ENCODE measurements at regions not wholly inside any gene's neighbourhood (a gene's known extent, or its start where the extent isn't known, plus 50 kb on each side); places are given as distances from the start of the nearest gene placed in this dataset.

DNA sequence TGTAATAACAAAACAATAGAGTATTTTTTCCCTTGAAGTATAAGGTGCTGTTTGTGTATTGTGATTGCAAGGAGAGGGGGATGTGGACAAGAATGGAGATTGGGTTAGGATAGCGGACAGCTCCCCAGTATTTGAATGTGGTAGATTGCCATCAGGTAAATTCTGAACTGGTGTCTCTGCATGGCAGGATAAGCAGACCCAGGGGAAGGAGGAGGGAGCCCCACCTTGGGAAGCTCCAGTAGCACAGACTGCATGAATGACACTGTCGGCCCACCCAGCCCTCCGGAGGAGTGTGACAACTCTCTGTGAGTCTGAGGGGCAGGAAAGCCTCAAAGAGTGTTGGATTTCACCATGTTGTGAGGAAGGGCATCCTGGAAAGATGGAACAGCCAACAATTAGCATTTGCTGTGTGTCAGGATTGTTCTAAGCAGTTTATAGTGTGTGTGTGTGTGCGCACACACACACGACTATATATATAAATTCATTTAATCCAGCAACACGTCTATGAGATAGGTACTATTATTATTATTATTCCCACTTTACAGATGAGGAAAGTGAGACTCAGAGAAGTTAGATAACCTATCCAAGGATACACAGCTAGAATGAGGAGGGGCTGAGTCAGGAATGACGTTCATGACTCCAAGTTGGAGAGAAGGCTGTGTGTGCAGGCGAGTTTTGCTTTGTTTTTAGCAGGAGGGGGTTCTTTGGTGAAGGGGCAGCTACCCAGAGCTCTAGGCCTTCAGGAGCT, 63.4 kb upstream of the LCTL start:
- DNase-seq (ENCODE audit: low spot score in 2 of 2), result no peak
- Histone ChIP-seq H3K36me3 (no peaks in the 10 kb centered on the region), H3K9me3 (no peaks in the 10 kb centered on the region), H3K4me3 (no peak overlapping the region), H3K27ac (no peak overlapping the region), H3K4me1 (no peaks in the 10 kb centered on the region), H3K27me3 (no peaks in the 10 kb centered on the region)
- 93% methylated on average over 8 of the region's 8 CpGs for WGBS
- TF ChIP-seq POLR2AphosphoS5 (IDR thresholded peaks at IDR 0.05) (no peak), EP300 (IDR thresholded peaks at IDR 0.05) (no peak), POLR2A (IDR thresholded peaks at IDR 0.05) (no peak)
- TF ChIP-seq, protein P1, sequence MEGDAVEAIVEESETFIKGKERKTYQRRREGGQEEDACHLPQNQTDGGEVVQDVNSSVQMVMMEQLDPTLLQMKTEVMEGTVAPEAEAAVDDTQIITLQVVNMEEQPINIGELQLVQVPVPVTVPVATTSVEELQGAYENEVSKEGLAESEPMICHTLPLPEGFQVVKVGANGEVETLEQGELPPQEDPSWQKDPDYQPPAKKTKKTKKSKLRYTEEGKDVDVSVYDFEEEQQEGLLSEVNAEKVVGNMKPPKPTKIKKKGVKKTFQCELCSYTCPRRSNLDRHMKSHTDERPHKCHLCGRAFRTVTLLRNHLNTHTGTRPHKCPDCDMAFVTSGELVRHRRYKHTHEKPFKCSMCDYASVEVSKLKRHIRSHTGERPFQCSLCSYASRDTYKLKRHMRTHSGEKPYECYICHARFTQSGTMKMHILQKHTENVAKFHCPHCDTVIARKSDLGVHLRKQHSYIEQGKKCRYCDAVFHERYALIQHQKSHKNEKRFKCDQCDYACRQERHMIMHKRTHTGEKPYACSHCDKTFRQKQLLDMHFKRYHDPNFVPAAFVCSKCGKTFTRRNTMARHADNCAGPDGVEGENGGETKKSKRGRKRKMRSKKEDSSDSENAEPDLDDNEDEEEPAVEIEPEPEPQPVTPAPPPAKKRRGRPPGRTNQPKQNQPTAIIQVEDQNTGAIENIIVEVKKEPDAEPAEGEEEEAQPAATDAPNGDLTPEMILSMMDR (IDR thresholded peaks at IDR 0.05), result no peak

DNA sequence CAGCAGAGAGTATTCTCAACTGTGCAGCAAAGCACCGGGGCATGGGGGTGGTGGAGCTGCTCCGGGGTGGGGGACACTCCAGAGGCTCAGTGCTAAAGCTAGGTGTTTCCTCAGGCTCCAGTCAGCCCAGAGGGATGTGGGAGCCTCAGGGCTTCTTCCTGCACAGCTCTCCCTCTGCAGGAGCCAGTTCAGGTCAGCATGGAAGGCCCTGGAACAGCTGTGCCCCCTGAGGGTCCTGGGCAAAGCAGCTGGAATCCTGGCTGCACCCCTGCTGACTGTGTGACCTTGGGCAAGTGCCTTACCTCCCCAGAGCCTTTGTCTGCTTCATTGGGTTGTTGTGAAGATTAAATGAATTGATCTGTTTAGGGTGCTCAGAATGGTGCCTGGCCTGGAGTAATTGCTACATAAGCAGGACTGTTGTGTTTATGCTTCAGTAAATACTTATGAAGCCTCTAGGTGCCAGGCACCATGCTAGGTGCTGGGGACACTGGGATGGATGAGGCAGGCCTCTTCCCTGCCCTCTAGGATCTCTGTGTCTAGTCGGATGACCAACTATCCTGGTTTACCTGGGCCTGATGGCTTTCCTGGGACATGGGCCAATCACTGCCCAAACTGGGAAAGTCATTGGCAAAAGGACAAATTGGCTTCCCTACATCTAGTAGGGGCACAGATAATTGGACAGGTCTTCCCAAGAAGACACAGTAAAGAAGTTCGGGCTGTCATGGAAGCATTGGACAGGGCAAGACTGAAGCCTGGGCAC, 64.2 kb upstream of the LCTL start:
- TF ChIP-seq, protein P1 (IDR thresholded peaks at IDR 0.05), result no peak
- no peak for TF ChIP-seq EP300 (IDR thresholded peaks at IDR 0.05)
- no peak for TF ChIP-seq POLR2AphosphoS5 (IDR thresholded peaks at IDR 0.05)
- TF ChIP-seq POLR2A (IDR thresholded peaks at IDR 0.05), result no peak
- no peaks in the 10 kb centered on the region for H3K9me3 ChIP-seq
- H3K27ac ChIP-seq, result no peak overlapping the region
- no peak overlapping the region for H3K4me3 ChIP-seq
- no peaks in the 10 kb centered on the region for H3K36me3 ChIP-seq
- 84% methylated on average over 4 of the region's 4 CpGs for WGBS
- no peaks in the 10 kb centered on the region for H3K27me3 ChIP-seq
- H3K4me1 ChIP-seq, result no peaks in the 10 kb centered on the region
- DNase-seq (ENCODE audit: low spot score in 2 of 2), result no peak

DNA sequence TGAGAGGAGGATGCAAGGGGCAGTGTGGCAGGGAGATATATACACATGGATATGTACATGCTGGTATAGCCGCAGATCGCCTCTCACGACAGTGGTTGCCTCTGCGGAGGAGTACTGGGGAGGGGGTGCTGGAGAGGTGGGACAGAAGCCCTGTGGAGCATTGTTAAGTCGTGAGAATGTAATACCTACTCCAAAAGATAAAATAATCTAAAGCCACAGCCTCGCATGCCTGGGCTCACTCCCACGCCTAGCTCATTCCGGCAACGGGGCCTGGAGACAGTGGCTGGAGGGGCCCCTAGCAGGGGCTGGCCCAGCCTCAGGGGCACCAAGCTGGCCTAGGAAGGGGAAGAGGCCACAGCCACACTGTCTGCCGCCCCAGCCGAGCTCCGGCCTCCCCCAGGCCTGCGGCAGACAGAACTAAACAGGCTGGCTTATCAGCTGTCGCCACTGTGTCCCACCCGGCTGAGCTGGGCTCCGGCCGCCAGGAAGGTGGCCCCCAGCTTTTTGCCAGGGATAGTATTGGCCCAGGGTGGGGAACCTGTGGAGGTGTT, 65.1 kb upstream of the LCTL start:
- no peaks in the 10 kb centered on the region for H3K9me3 ChIP-seq
- no peak for TF ChIP-seq POLR2AphosphoS5 (IDR thresholded peaks at IDR 0.05)
- no peak for TF ChIP-seq EP300 (IDR thresholded peaks at IDR 0.05)
- TF ChIP-seq POLR2A (IDR thresholded peaks at IDR 0.05), result no peak
- TF ChIP-seq, protein P1 (IDR thresholded peaks at IDR 0.05), result no peak
- H3K27ac ChIP-seq, result no peak overlapping the region
- no peaks in the 10 kb centered on the region for H3K4me1 ChIP-seq
- H3K27me3 ChIP-seq, result no peaks in the 10 kb centered on the region
- no peak for DNase-seq (ENCODE audit: low spot score in 2 of 2)
- 86% methylated on average over 15 of the region's 17 CpGs for WGBS
- H3K36me3 ChIP-seq, result no peaks in the 10 kb centered on the region
- H3K4me3 ChIP-seq, result no peak overlapping the region

DNA sequence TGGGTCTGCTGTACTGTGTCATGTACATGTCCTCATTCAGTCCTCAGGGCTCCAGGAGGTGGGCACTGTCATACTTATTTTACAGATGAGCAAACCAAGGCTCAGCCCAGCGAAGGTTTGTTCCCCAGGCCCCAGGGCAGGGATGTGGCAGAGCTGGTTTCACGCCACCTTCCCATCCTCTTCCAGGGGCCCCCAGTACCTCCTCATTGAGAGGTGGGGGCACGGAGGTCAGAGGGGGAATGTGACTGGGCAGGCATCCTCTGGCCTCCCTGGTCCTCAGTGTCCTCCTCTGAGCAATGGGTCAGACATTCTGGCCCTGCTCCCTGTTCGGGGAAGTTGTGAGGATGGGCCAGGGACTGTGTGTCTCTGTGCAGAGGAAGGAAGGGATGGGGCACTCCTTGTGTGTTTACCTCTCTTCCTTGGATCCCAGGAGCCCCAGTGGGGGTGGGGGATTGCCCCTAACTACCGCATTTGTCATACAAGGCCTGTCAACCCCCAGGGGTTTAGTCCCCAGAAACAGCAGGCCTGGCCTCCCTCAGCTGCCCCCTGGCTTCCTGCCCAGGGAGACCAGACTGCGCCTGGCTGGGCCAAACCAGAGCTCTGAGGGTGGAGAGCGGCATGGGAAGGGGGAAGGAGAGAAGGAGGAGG, 65.9 kb upstream of the LCTL start:
- TF ChIP-seq POLR2A (IDR thresholded peaks at IDR 0.05) (no peak), EP300 (IDR thresholded peaks at IDR 0.05) (no peak), POLR2AphosphoS5 (IDR thresholded peaks at IDR 0.05) (no peak)
- TF ChIP-seq, protein P1 (IDR thresholded peaks at IDR 0.05), result no peak
- Histone ChIP-seq H3K36me3 (no peaks in the 10 kb centered on the region), H3K9me3 (no peaks in the 10 kb centered on the region), H3K4me1 (no peaks in the 10 kb centered on the region), H3K27me3 (no peaks in the 10 kb centered on the region), H3K4me3 (no peak overlapping the region), H3K27ac (no peak overlapping the region)
- no peak for DNase-seq (ENCODE audit: low spot score in 2 of 2)
- WGBS, result 86% methylated on average over 6 of the region's 7 CpGs
